Caco-2 (cell line): ENCODE measurements at regions not wholly inside any gene's neighbourhood (a gene's known extent, or its start where the extent isn't known, plus 50 kb on each side); places are given as distances from the start of the nearest gene placed in this dataset.

ENCODE experiments used
- BruUV-seq: library from RNA; stranded (reverse); fragments of 400-500 nt; replicated peaks from 2 replicates; lab custom pipeline; 2021; lab: Mats Ljungman, UMichigan
- CTCF ChIA-PET: fragments of 300-600 bp; sonication (Branson Sonifier 250); formaldehyde crosslinking; loops from one replicate; lab custom pipeline; 2022; ENCODE audit warnings: antibody characterized with exemption; lab: Charles Lee
- POLR2A ChIA-PET: fragments of 300-600 bp; sonication (Branson Sonifier 250); formaldehyde crosslinking; loops from one replicate; lab custom pipeline; 2022; ENCODE audit warnings: antibody characterized with exemption; lab: Charles Lee
- DNase-seq, 2 experiments: peaks; one replicate each; pipeline versions ENCODE4 v3.0.0 to v3.0.0-alpha.2; 2020 to 2022
- H3K27me3 ChIP-seq: replicated peaks from 2 replicates; pipeline ENCODE4 v1.6.0; 2011; ENCODE audit warnings: low read length; ENCODE audit not compliant: control insufficient read depth, insufficient read depth
- H3K36me3 ChIP-seq: 2 replicates; pipeline ENCODE4 v1.5.1; 2011; ENCODE audit warnings: low read length; ENCODE audit not compliant: control insufficient read depth, insufficient read depth
- H3K4me1 ChIP-seq: fragments of 250-450 bp; sonication (Bioruptor Pico); 2 replicates; pipeline ENCODE4 v1.5.1; 2020; ENCODE audit warnings: mild to moderate bottlenecking
- H3K4me3 ChIP-seq: 2 replicates; pipeline ENCODE4 v1.5.1; 2011; ENCODE audit warnings: low read depth, mild to moderate bottlenecking, control low read depth, low read length
- H3K9me3 ChIP-seq: fragments of 250-450 bp; sonication (Bioruptor Pico); 2 replicates; pipeline ENCODE4 v1.5.1; 2020; ENCODE audit warnings: mild to moderate bottlenecking, moderate library complexity
- H3K27ac Mint-ChIP-seq: one replicate; pipeline ENCODE4 v1.8.0; 2022; ENCODE audit warnings: mixed read lengths; ENCODE audit not compliant: unreplicated experiment
- H3K27me3 Mint-ChIP-seq: one replicate; pipeline ENCODE4 v1.8.0; 2022; ENCODE audit warnings: mixed read lengths; ENCODE audit not compliant: insufficient read depth, unreplicated experiment
- H3K36me3 Mint-ChIP-seq: one replicate; pipeline ENCODE4 v1.8.0; 2022; ENCODE audit warnings: mild to moderate bottlenecking, mixed read lengths; ENCODE audit not compliant: insufficient read depth, unreplicated experiment
- H3K4me1 Mint-ChIP-seq: one replicate; pipeline ENCODE4 v1.8.0; 2022; ENCODE audit warnings: low read depth, mixed read lengths; ENCODE audit not compliant: unreplicated experiment
- H3K4me3 Mint-ChIP-seq: one replicate; pipeline ENCODE4 v1.8.0; 2022; ENCODE audit warnings: mild to moderate bottlenecking, moderate library complexity, mixed read lengths; ENCODE audit not compliant: unreplicated experiment
- H3K9me3 Mint-ChIP-seq: one replicate; pipeline ENCODE4 v1.8.0; 2022; ENCODE audit warnings: mixed read lengths; ENCODE audit not compliant: unreplicated experiment
- CTCF ChIP-seq, 2 experiments: fragments of 200-600 bp in 1 of 2; IDR thresholded peaks; 1 replicate in 1 of 2; 2 replicates in 1 of 2; pipeline versions ENCODE4 v1.5.1 to v1.8.0; 2011 to 2022; ENCODE audit warnings: antibody characterized with exemption in 1 of 2, control low read depth in 1 of 2, inconsistent platforms in 1 of 2, low read depth in 1 of 2, low read length in 1 of 2, mild to moderate bottlenecking in 1 of 2, moderate library complexity in 1 of 2; ENCODE audit not compliant: insufficient read depth in 1 of 2, severe bottlenecking in 1 of 2, unreplicated experiment in 1 of 2
- intact Hi-C: fragments of 100-400 bp; cut with micrococcal nuclease; formaldehyde crosslinking; loops from one replicate; pipeline ENCODE4 v1.10.0; 2022; ENCODE audit not compliant: unreplicated experiment

- H3K4me3 Mint-ChIP-seq: no peak overlapping the region
- BruUV-seq: no TSS peak
These were observed 434.8 kb downstream of the RAB38 start for GRCh38 chr11:87740451-87740850.

GRCh38 chr11:87739766-87740165 is 435.5 kb downstream of the RAB38 start:
- ChIA-PET CTCF (interaction anchor here (0.5 to 0.6 kb wide), 2 partner anchors 198 to 212 kb away, joined by 3 to 4 read pairs; no protein-coding TSS in a partner anchor), POLR2A (no interaction called here)
- DNase-seq: no peak
- Mint-ChIP-seq H3K36me3 (no peaks in the 10 kb centered on the region), H3K27me3 (no peaks in the 10 kb centered on the region), H3K4me1 (peaks cover 7% of the 10 kb centered on the region), H3K4me3 (no peak overlapping the region), H3K9me3 (no peaks in the 10 kb centered on the region), H3K27ac (no peak overlapping the region)
- Histone ChIP-seq H3K4me1 (no peaks in the 10 kb centered on the region), H3K27me3 (no peaks in the 10 kb centered on the region), H3K36me3 (no peaks in the 10 kb centered on the region), H3K4me3 (no peak overlapping the region), H3K9me3 (no peaks in the 10 kb centered on the region)
- BruUV-seq: no TSS peak
- TF ChIP-seq CTCF (IDR thresholded peaks at IDR 0.05; ENCODE audit: insufficient read depth in 1 of 2, low read depth in 1 of 2, low read length in 1 of 2, severe bottlenecking in 1 of 2, unreplicated experiment in 1 of 2): no peak
- intact Hi-C loops: loop anchor here (5.0 kb wide), 2 partner anchors 73 to 277 kb away; no protein-coding TSS in a partner anchor

More at GRCh38 chr11:87740451-87740850, 434.8 kb downstream of the RAB38 start:
- Mint-ChIP-seq H3K9me3 (no peaks in the 10 kb centered on the region), H3K36me3 (no peaks in the 10 kb centered on the region), H3K27me3 (no peaks in the 10 kb centered on the region), H3K27ac (no peak overlapping the region), H3K4me1 (peaks cover 7% of the 10 kb centered on the region)
- H3K36me3 ChIP-seq: no peaks in the 10 kb centered on the region
- POLR2A ChIA-PET: no interaction called here
- TF ChIP-seq CTCF (IDR thresholded peaks at IDR 0.05; ENCODE audit: insufficient read depth in 1 of 2, low read depth in 1 of 2, low read length in 1 of 2, severe bottlenecking in 1 of 2, unreplicated experiment in 1 of 2): no peak
- intact Hi-C loops: loop anchor here (5.0 kb wide), 2 partner anchors 72 to 278 kb away; no protein-coding TSS in a partner anchor
- no peak overlapping the region for H3K4me3 ChIP-seq
- CTCF ChIA-PET: no interaction called here
- no peaks in the 10 kb centered on the region for H3K4me1 ChIP-seq
- no peaks in the 10 kb centered on the region for H3K9me3 ChIP-seq
- DNase-seq: no peak
- no peaks in the 10 kb centered on the region for H3K27me3 ChIP-seq

- TF ChIP-seq CTCF (IDR thresholded peaks at IDR 0.05; ENCODE audit: insufficient read depth in 1 of 2, low read depth in 1 of 2, low read length in 1 of 2, severe bottlenecking in 1 of 2, unreplicated experiment in 1 of 2): no peak
- DNase-seq: no peak
- no peaks in the 10 kb centered on the region for H3K9me3 ChIP-seq
- no TSS peak for BruUV-seq
- Mint-ChIP-seq H3K27ac (no peak overlapping the region), H3K27me3 (no peaks in the 10 kb centered on the region), H3K36me3 (no peaks in the 10 kb centered on the region), H3K4me1 (peaks cover 7% of the 10 kb centered on the region), H3K4me3 (no peak overlapping the region), H3K9me3 (no peaks in the 10 kb centered on the region)
- no peaks in the 10 kb centered on the region for H3K27me3 ChIP-seq
- POLR2A ChIA-PET: no interaction called here
- no peak overlapping the region for H3K4me3 ChIP-seq
- H3K4me1 ChIP-seq: no peaks in the 10 kb centered on the region
- intact Hi-C loops: no loop called here
- no peaks in the 10 kb centered on the region for H3K36me3 ChIP-seq
- CTCF ChIA-PET: interaction anchor here (0.5 kb wide), 1 partner anchor 211 kb away, joined by 3 read pairs; no protein-coding TSS in a partner anchor
These were observed 436.0 kb downstream of the RAB38 start for GRCh38 chr11:87739261-87739660.
